Nephron (organoid): ENCODE measurements at regions not wholly inside any gene's neighbourhood (a gene's known extent, or its start where the extent isn't known, plus 50 kb on each side); places are given as distances from the start of the nearest gene placed in this dataset.

Experiments
- H3K27ac Mint-ChIP-seq, 3 experiments: 2 replicates each; pipeline ENCODE4 v1.8.0; 2020; ENCODE audit warnings: mixed read lengths in 3 of 3, mild to moderate bottlenecking in 2 of 3, moderate library complexity in 1 of 3
- H3K27me3 Mint-ChIP-seq: 2 replicates; pipeline ENCODE4 v1.8.0; 2021; ENCODE audit warnings: low read depth, mild to moderate bottlenecking, moderate library complexity, mixed read lengths
- H3K36me3 Mint-ChIP-seq: 2 replicates; pipeline ENCODE4 v1.8.0; 2020; ENCODE audit warnings: low read depth, mixed read lengths
- H3K4me1 Mint-ChIP-seq: 2 replicates; pipeline ENCODE4 v1.8.0; 2020; ENCODE audit warnings: mixed read lengths
- H3K4me3 Mint-ChIP-seq, 3 experiments: 2 replicates each; pipeline ENCODE4 v1.8.0; 2020; ENCODE audit warnings: mild to moderate bottlenecking in 3 of 3, mixed read lengths in 3 of 3, moderate library complexity in 2 of 3
- H3K9me3 Mint-ChIP-seq: 2 replicates; pipeline ENCODE4 v1.8.0; 2020; ENCODE audit warnings: mixed read lengths
- CTCF ChIP-seq, 3 experiments: fragments of 200-600 bp; sonication (generic); IDR thresholded peaks; one replicate each; pipeline ENCODE4 v1.5.0; 2021; ENCODE audit warnings: antibody characterized with exemption in 3 of 3; ENCODE audit not compliant: unreplicated experiment in 3 of 3

GRCh38 chr19:32165750-32166149 is 179.7 kb upstream of the ZNF507 start:
- no peak for TF ChIP-seq CTCF (IDR thresholded peaks at IDR 0.05; ENCODE audit: unreplicated experiment in 3 of 3)
- no peaks in the 10 kb centered on the region for H3K36me3 Mint-ChIP-seq
- H3K27me3 Mint-ChIP-seq = peaks cover 18% of the 10 kb centered on the region
- no peak overlapping the region for H3K27ac Mint-ChIP-seq
- no peaks in the 10 kb centered on the region for H3K4me1 Mint-ChIP-seq
- H3K9me3 Mint-ChIP-seq = no peaks in the 10 kb centered on the region
- no peak overlapping the region for H3K4me3 Mint-ChIP-seq

DNA sequence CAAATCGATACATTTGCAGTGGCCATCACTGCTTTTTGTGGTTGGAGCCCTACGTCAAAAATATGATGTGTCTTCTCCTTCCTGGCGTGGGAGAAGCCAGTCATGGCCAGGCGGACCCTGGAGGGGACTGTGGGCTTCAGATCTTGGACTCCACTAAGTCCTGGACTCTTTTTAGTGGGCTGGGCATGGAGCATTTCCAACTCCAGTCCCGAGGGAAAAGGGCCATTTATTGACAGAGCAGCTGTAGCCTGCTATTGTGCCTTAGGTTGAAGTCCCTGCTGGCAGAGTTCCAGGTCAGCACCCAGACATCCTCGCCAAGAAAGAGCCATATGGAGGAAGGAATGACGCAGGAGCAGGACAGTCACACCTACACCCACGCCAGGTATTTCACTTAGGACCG is 179.2 kb upstream of the ZNF507 start:
- Mint-ChIP-seq H3K36me3 (no peaks in the 10 kb centered on the region), H3K4me3 (no peak overlapping the region), H3K4me1 (peaks cover 3% of the 10 kb centered on the region), H3K27me3 (peaks cover 18% of the 10 kb centered on the region), H3K9me3 (no peaks in the 10 kb centered on the region), H3K27ac (no peak overlapping the region)
- TF ChIP-seq CTCF (IDR thresholded peaks at IDR 0.05; ENCODE audit: unreplicated experiment in 3 of 3) = no peak

DNA sequence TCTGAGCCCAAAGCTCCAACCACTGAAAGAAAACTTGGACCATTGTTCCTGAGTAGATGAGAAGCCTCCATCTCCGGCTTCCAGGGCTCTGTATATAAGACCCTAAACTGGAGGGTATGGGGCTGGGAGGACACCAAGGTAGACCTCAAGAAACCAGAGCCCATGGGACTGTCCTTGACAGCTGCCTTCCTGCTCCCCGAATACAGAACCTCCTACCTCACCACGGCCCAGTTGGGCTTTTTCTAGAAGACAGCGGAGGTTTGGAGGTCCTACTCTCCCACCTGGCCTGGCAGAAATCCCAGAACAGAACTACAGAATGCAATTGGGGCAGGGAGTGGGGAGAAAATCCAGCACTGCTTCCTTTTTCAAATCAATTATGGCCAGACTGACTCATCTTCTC is 177.3 kb upstream of the ZNF507 start:
- Mint-ChIP-seq H3K9me3 (no peaks in the 10 kb centered on the region), H3K27ac (no peak overlapping the region), H3K4me3 (no peak overlapping the region), H3K27me3 (peaks cover 18% of the 10 kb centered on the region), H3K4me1 (peaks cover 22% of the 10 kb centered on the region), H3K36me3 (no peaks in the 10 kb centered on the region)
- TF ChIP-seq CTCF (IDR thresholded peaks at IDR 0.05; ENCODE audit: unreplicated experiment in 3 of 3) = no peak

DNA sequence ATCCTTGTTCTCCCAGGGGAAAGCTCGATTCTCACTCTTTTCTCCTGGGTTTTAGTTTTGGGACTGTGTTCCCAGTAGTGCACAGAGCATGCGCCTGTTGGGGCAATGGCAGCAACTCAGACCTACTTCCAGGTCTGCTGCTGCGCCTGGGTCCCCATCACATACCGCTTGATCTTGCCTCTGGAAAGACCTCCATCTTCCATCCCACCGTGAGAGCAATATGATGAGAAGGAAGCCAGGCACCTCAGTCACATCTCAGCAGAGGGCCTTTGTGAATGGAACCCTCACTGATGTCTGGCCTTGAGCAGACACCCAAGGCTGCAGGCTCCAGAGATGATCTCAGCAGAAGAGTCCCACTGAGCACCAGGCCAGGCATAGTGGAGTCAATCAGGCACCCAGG is 176.8 kb upstream of the ZNF507 start:
- no peak overlapping the region for H3K27ac Mint-ChIP-seq
- peaks cover 18% of the 10 kb centered on the region for H3K27me3 Mint-ChIP-seq
- H3K36me3 Mint-ChIP-seq = no peaks in the 10 kb centered on the region
- TF ChIP-seq CTCF (IDR thresholded peaks at IDR 0.05; ENCODE audit: unreplicated experiment in 3 of 3) = no peak
- no peak overlapping the region for H3K4me3 Mint-ChIP-seq
- no peaks in the 10 kb centered on the region for H3K9me3 Mint-ChIP-seq
- peaks cover 22% of the 10 kb centered on the region for H3K4me1 Mint-ChIP-seq

- no peak for TF ChIP-seq CTCF (IDR thresholded peaks at IDR 0.05; ENCODE audit: unreplicated experiment in 3 of 3)
- Mint-ChIP-seq H3K9me3 (no peaks in the 10 kb centered on the region), H3K4me3 (peak overlapping the region in 2 of 3 experiments; percentile 10 to 24), H3K27ac (peak overlapping the region; percentile 24 to 84 (median 54)), H3K36me3 (no peaks in the 10 kb centered on the region), H3K27me3 (peaks cover 17% of the 10 kb centered on the region), H3K4me1 (peaks cover 22% of the 10 kb centered on the region)
Observed at GRCh38 chr19:32171719-32172151, 173.7 kb upstream of the ZNF507 start.

GRCh38 chr19:32172566-32173160 is 172.7 kb upstream of the ZNF507 start:
- peaks cover 22% of the 10 kb centered on the region for H3K4me1 Mint-ChIP-seq
- peaks cover 24% of the 10 kb centered on the region for H3K27me3 Mint-ChIP-seq
- no peaks in the 10 kb centered on the region for H3K36me3 Mint-ChIP-seq
- no peak overlapping the region for H3K4me3 Mint-ChIP-seq
- TF ChIP-seq CTCF (IDR thresholded peaks at IDR 0.05; ENCODE audit: unreplicated experiment in 3 of 3) = no peak
- H3K9me3 Mint-ChIP-seq = no peaks in the 10 kb centered on the region
- peak overlapping the region in 2 of 3 experiments; percentile 24 to 84 for H3K27ac Mint-ChIP-seq
